22Rv1 (cell line): ENCODE measurements at regions not wholly inside any gene's neighbourhood (a gene's known extent, or its start where the extent isn't known, plus 50 kb on each side); places are given as distances from the start of the nearest gene placed in this dataset.

ENCODE experiments used
- ZFX ChIP-seq: fragments of 450-650 bp; IDR thresholded peaks from 2 replicates; pipeline ENCODE4 v1.6.1; 2017; ENCODE audit warnings: antibody characterized with exemption, borderline replicate concordance
- TF ChIP-seq, protein P1 (sequence below): fragments of 450-650 bp; IDR thresholded peaks from 2 replicates; pipeline ENCODE4 v1.5.1; 2017; ENCODE audit warnings: mild to moderate bottlenecking

DNA sequence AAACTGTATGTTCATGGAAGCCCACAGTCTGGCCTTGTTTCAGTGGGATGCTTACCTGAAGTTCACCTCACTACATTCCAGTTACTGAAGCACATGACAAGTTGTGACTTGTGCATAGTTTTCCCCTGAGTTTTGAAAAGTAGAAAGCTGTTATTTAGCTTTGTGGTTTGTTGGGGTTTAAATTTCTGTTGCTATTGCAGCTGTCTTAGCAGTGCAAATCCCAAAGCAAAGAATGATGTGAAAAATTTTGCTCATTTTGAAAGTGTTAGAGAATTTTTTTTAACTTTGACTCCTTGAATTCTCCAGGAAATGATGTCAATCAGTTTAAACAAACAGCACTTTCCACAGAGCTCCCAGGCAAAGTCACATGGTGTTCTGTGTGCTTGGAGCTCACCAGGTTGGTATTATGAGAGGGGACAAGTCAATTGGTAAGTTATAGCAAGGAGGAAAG, 268.4 kb downstream of the ADGRG6 start:
- TF ChIP-seq, protein P1, sequence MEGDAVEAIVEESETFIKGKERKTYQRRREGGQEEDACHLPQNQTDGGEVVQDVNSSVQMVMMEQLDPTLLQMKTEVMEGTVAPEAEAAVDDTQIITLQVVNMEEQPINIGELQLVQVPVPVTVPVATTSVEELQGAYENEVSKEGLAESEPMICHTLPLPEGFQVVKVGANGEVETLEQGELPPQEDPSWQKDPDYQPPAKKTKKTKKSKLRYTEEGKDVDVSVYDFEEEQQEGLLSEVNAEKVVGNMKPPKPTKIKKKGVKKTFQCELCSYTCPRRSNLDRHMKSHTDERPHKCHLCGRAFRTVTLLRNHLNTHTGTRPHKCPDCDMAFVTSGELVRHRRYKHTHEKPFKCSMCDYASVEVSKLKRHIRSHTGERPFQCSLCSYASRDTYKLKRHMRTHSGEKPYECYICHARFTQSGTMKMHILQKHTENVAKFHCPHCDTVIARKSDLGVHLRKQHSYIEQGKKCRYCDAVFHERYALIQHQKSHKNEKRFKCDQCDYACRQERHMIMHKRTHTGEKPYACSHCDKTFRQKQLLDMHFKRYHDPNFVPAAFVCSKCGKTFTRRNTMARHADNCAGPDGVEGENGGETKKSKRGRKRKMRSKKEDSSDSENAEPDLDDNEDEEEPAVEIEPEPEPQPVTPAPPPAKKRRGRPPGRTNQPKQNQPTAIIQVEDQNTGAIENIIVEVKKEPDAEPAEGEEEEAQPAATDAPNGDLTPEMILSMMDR, result no peak
- no peak for TF ChIP-seq ZFX
